CD14-positive monocyte (primary cell): ENCODE measurements at regions not wholly inside any gene's neighbourhood (a gene's known extent, or its start where the extent isn't known, plus 50 kb on each side); places are given as distances from the start of the nearest gene placed in this dataset.

ENCODE experiments used
- DNase-seq, 3 donors: peaks; one replicate each; pipeline ENCODE4 v3.0.0-alpha.2; 2011 to 2022
- H2AFZ ChIP-seq: 2 replicates; pipeline ENCODE4 v1.6.0; 2012; ENCODE audit warnings: mild to moderate bottlenecking, low read depth, low read length, inconsistent platforms; ENCODE audit not compliant: insufficient read depth, poor library complexity, severe bottlenecking
- H3K27ac ChIP-seq, 2 donors: 1 replicate in 1 of 2; 2 replicates in 1 of 2; pipeline ENCODE4 v1.5.1; 2012 to 2013; ENCODE audit warnings: low read length in 2 of 2, control low read depth in 1 of 2, inconsistent platforms in 1 of 2, low read depth in 1 of 2, mild to moderate bottlenecking in 1 of 2
- H3K27me3 ChIP-seq, 2 donors: one replicate each; pipeline versions ENCODE4 v1.6.0 to v1.6.1; 2011 to 2013; ENCODE audit warnings: low read length in 2 of 2; ENCODE audit not compliant: control insufficient read depth in 2 of 2, insufficient read depth in 2 of 2
- H3K36me3 ChIP-seq, 2 donors: replicated peaks in 1 of 2; 1 replicate in 1 of 2; 2 replicates in 1 of 2; pipeline versions ENCODE4 v1.5.1 to v1.6.1; 2012 to 2013; ENCODE audit warnings: low read length in 2 of 2, control low read depth in 1 of 2, inconsistent platforms in 1 of 2, mild to moderate bottlenecking in 1 of 2; ENCODE audit not compliant: insufficient read depth in 2 of 2, control insufficient read depth in 1 of 2
- H3K4me1 ChIP-seq, 2 donors: 1 replicate in 1 of 2; 2 replicates in 1 of 2; pipeline versions ENCODE4 v1.5.1 to v1.6.1; 2012 to 2013; ENCODE audit warnings: low read length in 2 of 2, control low read depth in 1 of 2, inconsistent platforms in 1 of 2, mild to moderate bottlenecking in 1 of 2, moderate library complexity in 1 of 2; ENCODE audit not compliant: insufficient read depth in 2 of 2, control insufficient read depth in 1 of 2
- H3K4me2 ChIP-seq: replicated peaks from 2 replicates; pipeline ENCODE3; 2012; ENCODE audit warnings: low read length, moderate library complexity, mild to moderate bottlenecking; ENCODE audit not compliant: poor library complexity, severe bottlenecking; ENCODE audit errors: extremely low read depth
- H3K4me3 ChIP-seq, 3 experiments: fragments of 200-600 bp in 1 of 3; sonication (generic) in 1 of 3; replicated peaks in 1 of 3; 1 replicate in 2 of 3; 2 replicates in 1 of 3; pipeline ENCODE4 v1.5.1; 2011 to 2013; ENCODE audit warnings: low read length in 3 of 3, mild to moderate bottlenecking in 3 of 3, control low read depth in 2 of 3, low read depth in 2 of 3, inconsistent platforms in 1 of 3, moderate library complexity in 1 of 3
- H3K79me2 ChIP-seq: 2 replicates; pipeline ENCODE4 v1.6.0; 2012; ENCODE audit warnings: mild to moderate bottlenecking, control low read depth, inconsistent platforms, low read length, moderate library complexity; ENCODE audit not compliant: insufficient read depth
- H3K9ac ChIP-seq: 2 replicates; pipeline ENCODE4 v1.6.0; 2017; ENCODE audit warnings: low read length, mild to moderate bottlenecking; ENCODE audit not compliant: insufficient read depth, poor library complexity, severe bottlenecking
- H3K9me3 ChIP-seq, 2 donors: replicated peaks in 1 of 2; 1 replicate in 1 of 2; 2 replicates in 1 of 2; pipeline versions ENCODE4 v1.5.1 to v1.6.1; 2012 to 2013; ENCODE audit warnings: low read length in 2 of 2, control low read depth in 1 of 2; ENCODE audit not compliant: control insufficient read depth in 1 of 2, insufficient read depth in 1 of 2
- H4K20me1 ChIP-seq: 2 replicates; pipeline ENCODE4 v1.6.0; 2012; ENCODE audit warnings: mild to moderate bottlenecking, low read length, control low read depth, moderate library complexity; ENCODE audit not compliant: insufficient read depth
- H3K27ac Mint-ChIP-seq, 7 donors: one replicate each; pipeline ENCODE4 v1.8.0; 2020; ENCODE audit warnings: mild to moderate bottlenecking in 7 of 7, mixed read lengths in 7 of 7, moderate library complexity in 6 of 7, inconsistent platforms in 2 of 7
- H3K27me3 Mint-ChIP-seq, 3 donors: one replicate each; pipeline ENCODE4 v1.8.0; 2021 to 2022; ENCODE audit warnings: low read depth in 3 of 3, mild to moderate bottlenecking in 3 of 3, mixed read lengths in 3 of 3, moderate library complexity in 3 of 3, inconsistent platforms in 1 of 3
- H3K36me3 Mint-ChIP-seq, 2 donors: one replicate each; pipeline ENCODE4 v1.8.0; 2020; ENCODE audit warnings: mixed read lengths in 2 of 2, inconsistent platforms in 1 of 2, mild to moderate bottlenecking in 1 of 2
- H3K4me1 Mint-ChIP-seq: one replicate; pipeline ENCODE4 v1.8.0; 2020; ENCODE audit warnings: mild to moderate bottlenecking, mixed read lengths
- H3K4me3 Mint-ChIP-seq, 2 donors: one replicate each; pipeline ENCODE4 v1.8.0; 2020; ENCODE audit warnings: mild to moderate bottlenecking in 2 of 2, mixed read lengths in 2 of 2, moderate library complexity in 1 of 2
- H3K9me3 Mint-ChIP-seq, 7 donors: one replicate each; pipeline ENCODE4 v1.8.0; 2020 to 2022; ENCODE audit warnings: mixed read lengths in 7 of 7, mild to moderate bottlenecking in 6 of 7, moderate library complexity in 6 of 7, inconsistent platforms in 2 of 7
- WGBS: methylation state at CpG from one replicate; pipeline ENCODE4 v1.1.5; 2013; ENCODE audit warnings: missing lambda C conversion rate; ENCODE audit not compliant: insufficient coverage; 5-methylcytosine and 5-hydroxymethylcytosine counted together
- intact Hi-C, 2 donors: fragments of 100-400 bp; cut with micrococcal nuclease; formaldehyde crosslinking; loops; one replicate each; pipeline versions ENCODE4 v1.15.0 to v1.15.1; 2023
- TF ChIP-seq, protein P1 (sequence below): fragments of 200-600 bp; IDR thresholded peaks from one replicate; pipeline ENCODE4 v1.8.0; 2022; ENCODE audit warnings: antibody characterized with exemption, mild to moderate bottlenecking

DNA sequence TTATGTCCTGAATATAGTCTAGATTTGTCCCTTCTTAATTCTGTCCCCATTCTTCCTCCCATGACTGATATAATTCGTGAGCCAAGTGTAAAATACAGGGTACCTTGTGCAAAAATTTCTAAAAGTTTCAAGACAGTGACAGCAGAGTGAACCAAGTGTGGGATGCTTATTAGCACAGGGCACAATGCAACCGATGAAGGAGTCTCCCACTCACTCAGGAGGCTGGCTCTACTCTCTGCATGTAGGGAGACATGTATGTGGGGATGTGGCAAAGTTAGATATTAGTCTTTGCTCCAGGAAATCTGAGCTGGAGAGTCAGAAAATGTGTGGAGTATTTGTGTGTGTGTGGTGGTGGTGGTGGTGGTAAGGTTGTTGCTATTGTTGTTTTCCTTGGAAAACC, 305.9 kb downstream of the CHL1 start:
- no peaks in the 10 kb centered on the region for H3K27me3 ChIP-seq
- Mint-ChIP-seq H3K36me3 (no peaks in the 10 kb centered on the region), H3K27ac (no peak overlapping the region), H3K9me3 (peaks cover 0 to 3% (median 0%) of the 10 kb centered on the region in 7 donors), H3K4me3 (no peak overlapping the region), H3K27me3 (no peaks in the 10 kb centered on the region), H3K4me1 (no peaks in the 10 kb centered on the region)
- intact Hi-C loops: no loop called here
- no peaks in the 10 kb centered on the region for H3K4me1 ChIP-seq
- no peaks in the 10 kb centered on the region for H4K20me1 ChIP-seq
- TF ChIP-seq, protein P1, sequence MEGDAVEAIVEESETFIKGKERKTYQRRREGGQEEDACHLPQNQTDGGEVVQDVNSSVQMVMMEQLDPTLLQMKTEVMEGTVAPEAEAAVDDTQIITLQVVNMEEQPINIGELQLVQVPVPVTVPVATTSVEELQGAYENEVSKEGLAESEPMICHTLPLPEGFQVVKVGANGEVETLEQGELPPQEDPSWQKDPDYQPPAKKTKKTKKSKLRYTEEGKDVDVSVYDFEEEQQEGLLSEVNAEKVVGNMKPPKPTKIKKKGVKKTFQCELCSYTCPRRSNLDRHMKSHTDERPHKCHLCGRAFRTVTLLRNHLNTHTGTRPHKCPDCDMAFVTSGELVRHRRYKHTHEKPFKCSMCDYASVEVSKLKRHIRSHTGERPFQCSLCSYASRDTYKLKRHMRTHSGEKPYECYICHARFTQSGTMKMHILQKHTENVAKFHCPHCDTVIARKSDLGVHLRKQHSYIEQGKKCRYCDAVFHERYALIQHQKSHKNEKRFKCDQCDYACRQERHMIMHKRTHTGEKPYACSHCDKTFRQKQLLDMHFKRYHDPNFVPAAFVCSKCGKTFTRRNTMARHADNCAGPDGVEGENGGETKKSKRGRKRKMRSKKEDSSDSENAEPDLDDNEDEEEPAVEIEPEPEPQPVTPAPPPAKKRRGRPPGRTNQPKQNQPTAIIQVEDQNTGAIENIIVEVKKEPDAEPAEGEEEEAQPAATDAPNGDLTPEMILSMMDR: no peak
- H3K9ac ChIP-seq: no peak overlapping the region
- no peak for DNase-seq
- H3K36me3 ChIP-seq: no peaks in the 10 kb centered on the region
- no peak overlapping the region for H3K4me2 ChIP-seq
- WGBS: no CpG with 5 or more reads among the region's 2 CpGs
- no peaks in the 10 kb centered on the region for H3K9me3 ChIP-seq
- H3K4me3 ChIP-seq: no peak overlapping the region
- no peak overlapping the region for H2AFZ ChIP-seq
- no peaks in the 10 kb centered on the region for H3K79me2 ChIP-seq
- H3K27ac ChIP-seq: no peak overlapping the region

DNA sequence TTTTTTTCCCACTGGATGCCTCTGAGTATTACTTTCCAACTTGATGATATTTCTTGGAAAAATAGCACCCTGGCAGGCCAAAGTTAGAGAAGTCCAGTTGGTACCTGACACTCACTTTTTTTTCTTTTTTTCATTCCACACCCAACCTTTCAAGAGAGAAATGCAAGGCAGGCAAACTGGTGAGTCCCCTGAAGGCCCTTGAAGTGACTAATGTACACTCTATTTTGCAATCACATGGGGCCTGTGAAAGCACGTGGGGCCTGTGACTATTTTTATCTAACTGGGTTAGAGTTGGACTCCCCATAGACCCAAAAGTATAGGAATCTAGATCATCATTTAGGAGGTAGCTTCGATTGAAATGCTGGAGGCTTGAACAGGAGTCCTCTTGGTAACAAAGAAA, 316.7 kb downstream of the CHL1 start:
- no peak overlapping the region for H3K4me3 ChIP-seq
- no peak overlapping the region for H2AFZ ChIP-seq
- Mint-ChIP-seq H3K4me3 (no peak overlapping the region), H3K27me3 (no peaks in the 10 kb centered on the region), H3K36me3 (no peaks in the 10 kb centered on the region), H3K27ac (no peak overlapping the region), H3K9me3 (peaks cover 0 to 5% (median 3%) of the 10 kb centered on the region in 7 donors), H3K4me1 (no peaks in the 10 kb centered on the region)
- no peaks in the 10 kb centered on the region for H4K20me1 ChIP-seq
- intact Hi-C loops: no loop called here
- TF ChIP-seq, protein P1: no peak
- no peak overlapping the region for H3K27ac ChIP-seq
- H3K9ac ChIP-seq: no peak overlapping the region
- no peaks in the 10 kb centered on the region for H3K36me3 ChIP-seq
- no peak for DNase-seq
- H3K4me1 ChIP-seq: no peaks in the 10 kb centered on the region
- H3K4me2 ChIP-seq: no peak overlapping the region
- H3K9me3 ChIP-seq: no peaks in the 10 kb centered on the region
- H3K27me3 ChIP-seq: no peaks in the 10 kb centered on the region
- H3K79me2 ChIP-seq: no peaks in the 10 kb centered on the region
- no CpG with 5 or more reads among the region's 2 CpGs for WGBS
